ENCODE measurements at regions not wholly inside any gene's neighbourhood (a gene's known extent, or its start where the extent isn't known, plus 50 kb on each side); places are given as distances from the start of the nearest gene placed in this dataset.

DNA sequence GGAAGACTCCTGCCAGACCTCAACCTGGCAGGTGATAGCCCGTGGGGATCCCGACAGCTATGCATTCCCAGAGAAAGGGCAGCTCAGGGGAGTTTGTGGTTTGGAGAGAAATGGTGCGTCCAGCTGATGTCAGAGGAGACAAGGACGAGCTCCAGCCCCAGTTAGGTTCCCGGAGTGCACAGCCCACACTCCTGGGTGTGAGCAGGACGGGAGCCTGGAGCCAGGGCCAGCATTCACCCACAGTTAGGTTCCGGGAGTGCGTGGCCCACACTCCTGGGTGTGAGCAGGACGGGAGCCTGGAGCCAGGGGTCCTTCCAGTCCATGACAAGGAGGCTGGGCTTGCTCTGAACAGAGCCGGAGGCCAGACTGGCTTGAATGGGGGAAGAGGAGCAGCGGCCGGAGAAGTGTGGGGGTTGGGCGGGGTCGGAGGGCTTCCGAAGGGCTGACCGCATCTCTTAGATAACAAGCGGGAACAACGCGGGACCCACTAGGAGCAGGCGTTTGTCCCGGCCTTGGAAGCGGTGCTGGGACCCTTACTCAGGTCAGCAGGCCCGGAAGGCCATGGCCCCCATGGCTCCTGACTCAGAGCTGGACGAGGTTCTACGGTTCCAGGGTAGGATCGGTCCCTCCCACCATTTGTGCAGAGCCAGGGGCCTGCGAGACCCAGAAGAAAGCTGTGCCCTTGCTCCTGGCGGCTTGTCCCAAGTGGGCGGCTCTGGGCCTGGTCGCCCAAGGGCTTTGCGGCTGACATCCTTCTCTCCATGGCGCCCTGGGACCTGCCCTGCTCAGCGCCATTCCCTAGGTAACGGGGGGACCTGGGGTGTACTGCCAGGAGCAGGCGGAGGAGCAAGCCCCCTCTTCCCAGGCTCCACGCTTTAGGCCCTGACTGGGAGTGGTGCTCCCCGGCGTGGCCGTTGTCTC, 185.6 kb downstream of the RTP5 start:
- ChIA-PET CTCF (no interaction called here), POLR2A (no interaction called here)
- peak; percentile 10 for DNase-seq (ENCODE audit: extremely low spot score)
- TF ChIP-seq, protein P1, sequence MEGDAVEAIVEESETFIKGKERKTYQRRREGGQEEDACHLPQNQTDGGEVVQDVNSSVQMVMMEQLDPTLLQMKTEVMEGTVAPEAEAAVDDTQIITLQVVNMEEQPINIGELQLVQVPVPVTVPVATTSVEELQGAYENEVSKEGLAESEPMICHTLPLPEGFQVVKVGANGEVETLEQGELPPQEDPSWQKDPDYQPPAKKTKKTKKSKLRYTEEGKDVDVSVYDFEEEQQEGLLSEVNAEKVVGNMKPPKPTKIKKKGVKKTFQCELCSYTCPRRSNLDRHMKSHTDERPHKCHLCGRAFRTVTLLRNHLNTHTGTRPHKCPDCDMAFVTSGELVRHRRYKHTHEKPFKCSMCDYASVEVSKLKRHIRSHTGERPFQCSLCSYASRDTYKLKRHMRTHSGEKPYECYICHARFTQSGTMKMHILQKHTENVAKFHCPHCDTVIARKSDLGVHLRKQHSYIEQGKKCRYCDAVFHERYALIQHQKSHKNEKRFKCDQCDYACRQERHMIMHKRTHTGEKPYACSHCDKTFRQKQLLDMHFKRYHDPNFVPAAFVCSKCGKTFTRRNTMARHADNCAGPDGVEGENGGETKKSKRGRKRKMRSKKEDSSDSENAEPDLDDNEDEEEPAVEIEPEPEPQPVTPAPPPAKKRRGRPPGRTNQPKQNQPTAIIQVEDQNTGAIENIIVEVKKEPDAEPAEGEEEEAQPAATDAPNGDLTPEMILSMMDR (IDR thresholded peaks at IDR 0.05; ENCODE audit: control extremely low read depth, extremely low read depth, low read depth, missing control alignments) = no peak

DNA sequence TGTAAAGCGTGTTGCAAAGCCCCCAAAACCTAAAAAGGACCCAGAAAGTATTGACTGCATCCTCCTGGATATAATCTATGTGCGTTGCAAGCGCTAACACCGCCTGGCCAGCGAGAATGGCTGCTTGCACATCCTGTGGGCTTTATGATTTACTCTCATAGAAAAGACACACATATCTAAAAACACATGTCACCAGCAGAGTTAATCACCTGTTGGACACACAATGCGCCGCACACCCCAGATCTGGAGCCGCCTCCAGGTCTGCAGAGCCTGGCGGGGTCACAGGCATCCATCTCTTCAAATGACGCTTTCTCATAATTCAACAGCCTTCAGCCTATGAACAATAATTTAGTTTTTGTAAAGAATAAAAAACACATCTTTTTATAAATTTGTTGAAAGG, 186.5 kb downstream of the RTP5 start:
- CTCF ChIA-PET = no interaction called here

GRCh38 chr2:242056785-242057184, 187.3 kb downstream of the RTP5 start:
- ChIA-PET CTCF (interaction anchor here (1.3 kb wide), 1 partner anchor 23 kb away, joined by 3 read pairs; no protein-coding TSS in a partner anchor), POLR2A (no interaction called here)
- TF ChIP-seq, protein P1 (IDR thresholded peaks at IDR 0.05; ENCODE audit: control extremely low read depth, extremely low read depth, low read depth, missing control alignments) = no peak
- no peak for DNase-seq (ENCODE audit: extremely low spot score)

More for the DNA sequence above, 186.5 kb downstream of the RTP5 start:
- no peak for DNase-seq (ENCODE audit: extremely low spot score)
- POLR2A ChIA-PET = no interaction called here
- TF ChIP-seq, protein P1 (IDR thresholded peaks at IDR 0.05; ENCODE audit: control extremely low read depth, extremely low read depth, low read depth, missing control alignments) = no peak

DNA sequence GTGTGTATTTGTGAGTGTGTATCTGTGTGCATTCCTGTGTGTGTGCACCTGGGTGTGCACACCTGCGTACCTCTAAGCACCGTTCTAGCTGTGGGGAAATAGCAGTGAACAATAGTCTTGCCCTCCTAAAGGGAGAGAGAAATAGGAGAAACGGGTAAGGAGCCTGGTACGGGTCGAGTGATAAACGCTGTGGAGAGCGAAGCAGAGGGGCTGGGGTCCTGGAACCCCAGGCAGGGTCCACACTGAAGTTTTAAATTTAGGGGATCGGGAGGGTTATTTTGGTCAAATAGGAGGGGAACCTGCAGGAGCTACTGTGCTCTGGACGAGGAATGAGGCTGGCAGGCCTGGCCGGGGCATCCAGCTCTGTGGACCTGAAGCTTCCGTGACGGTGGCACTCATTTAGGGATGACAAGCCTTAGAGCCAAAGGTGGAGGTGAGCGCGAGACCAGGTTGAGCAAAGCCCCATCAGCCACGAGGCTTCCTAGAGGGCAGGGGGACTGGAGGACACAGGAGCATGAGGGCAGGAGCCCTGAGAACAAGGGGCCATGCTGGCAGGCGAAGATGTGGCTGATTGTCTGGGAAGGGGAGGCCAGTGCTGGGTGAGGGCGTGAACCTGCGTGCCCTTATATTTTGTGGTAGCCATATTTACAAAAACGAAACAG, 188.0 kb downstream of the RTP5 start:
- TF ChIP-seq, protein P1 (IDR thresholded peaks at IDR 0.05; ENCODE audit: control extremely low read depth, extremely low read depth, low read depth, missing control alignments) = no peak
- POLR2A ChIA-PET = no interaction called here
- CTCF ChIA-PET = interaction anchor here (1.3 kb wide), 1 partner anchor 24 kb away, joined by 3 read pairs; no protein-coding TSS in a partner anchor
- DNase-seq (ENCODE audit: extremely low spot score) = peak; percentile 10

- TF ChIP-seq, protein P1 (IDR thresholded peaks at IDR 0.05; ENCODE audit: control extremely low read depth, extremely low read depth, low read depth, missing control alignments) = no peak
- ChIA-PET CTCF (interaction anchor here (1.3 kb wide), 1 partner anchor 24 kb away, joined by 3 read pairs; no protein-coding TSS in a partner anchor), POLR2A (no interaction called here)
- DNase-seq (ENCODE audit: extremely low spot score) = no peak
These were observed 188.7 kb downstream of the RTP5 start for GRCh38 chr2:242058116-242058680.

DNA sequence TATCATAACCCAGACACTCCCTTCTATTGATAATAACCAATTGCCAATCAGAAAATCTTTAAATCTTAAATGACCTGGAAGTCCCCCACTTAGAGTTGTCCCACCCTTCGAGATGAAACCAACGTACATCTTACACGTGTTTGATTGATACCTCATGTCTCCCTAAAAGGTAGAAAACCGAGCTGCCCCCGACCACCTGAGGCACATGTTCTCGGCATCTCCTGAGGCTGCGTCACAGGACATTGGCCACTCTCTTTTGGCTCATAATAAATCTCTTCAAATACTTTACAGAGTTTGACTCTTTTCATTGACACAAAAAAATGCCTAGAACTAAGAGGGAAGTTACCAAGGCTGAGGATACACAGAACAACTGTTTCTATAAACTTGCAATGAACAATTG, 190.0 kb downstream of the RTP5 start:
- TF ChIP-seq, protein P1 (IDR thresholded peaks at IDR 0.05; ENCODE audit: control extremely low read depth, extremely low read depth, low read depth, missing control alignments) = no peak
- POLR2A ChIA-PET = no interaction called here
- DNase-seq (ENCODE audit: extremely low spot score) = no peak
- CTCF ChIA-PET = interaction anchor here (1.1 kb wide), 1 partner anchor 109 kb away, joined by 4 read pairs; no protein-coding TSS in a partner anchor
